ENCODE measurements at regions not wholly inside any gene's neighbourhood (a gene's known extent, or its start where the extent isn't known, plus 50 kb on each side); places are given as distances from the start of the nearest gene placed in this dataset.

- Histone ChIP-seq H4K20me1 (ENCODE audit: insufficient read depth, low read length, poor library complexity, severe bottlenecking) (no peaks in the 10 kb centered on the region), H3K4me3 (ENCODE audit: low read length, poor library complexity, severe bottlenecking) (no peak overlapping the region), H3K4me1 (ENCODE audit: insufficient read depth, low read length, poor library complexity, severe bottlenecking) (no peaks in the 10 kb centered on the region), H3K9ac (ENCODE audit: low read depth, low read length, poor library complexity, severe bottlenecking) (no peak overlapping the region), H3K27me3 (ENCODE audit: insufficient read depth, low read length, poor library complexity, severe bottlenecking) (no peaks in the 10 kb centered on the region), H3F3A (ENCODE audit: low read depth) (no peaks in the 10 kb centered on the region), H3K79me2 (ENCODE audit: insufficient read depth, low read length) (no peaks in the 10 kb centered on the region), H3K9me3 (ENCODE audit: insufficient read depth, low read depth, low read length) (no peaks in the 10 kb centered on the region), H3K4me2 (ENCODE audit: low read depth, low read length, poor library complexity, severe bottlenecking) (no peak overlapping the region), H3K36me3 (ENCODE audit: insufficient read depth, low read length) (no peaks in the 10 kb centered on the region), H3K9me2 (replicated peaks; ENCODE audit: low read depth, low read length) (no peaks in the 10 kb centered on the region), H2AFZ (ENCODE audit: low read length) (no peak overlapping the region)
- TF ChIP-seq EZH2phosphoT487 (IDR thresholded peaks at IDR 0.05; ENCODE audit: borderline replicate concordance) = no peak
Measured at GRCh38 chr1:96558635-96559034, 162.9 kb upstream of the PTBP2 start.

- TF ChIP-seq EZH2phosphoT487 (IDR thresholded peaks at IDR 0.05; ENCODE audit: borderline replicate concordance) (no peak), CTCF (conservative IDR thresholded peaks at IDR 0.05; ENCODE audit: low read length) (no peak)
- Histone ChIP-seq H3K9me2 (replicated peaks; ENCODE audit: low read depth, low read length) (no peaks in the 10 kb centered on the region), H3K4me3 (ENCODE audit: low read length, poor library complexity, severe bottlenecking) (no peak overlapping the region), H3K4me2 (ENCODE audit: low read depth, low read length, poor library complexity, severe bottlenecking) (no peak overlapping the region), H3K9ac (ENCODE audit: low read depth, low read length, poor library complexity, severe bottlenecking) (no peak overlapping the region), H3K9me3 (ENCODE audit: insufficient read depth, low read depth, low read length) (no peaks in the 10 kb centered on the region), H3K36me3 (ENCODE audit: insufficient read depth, low read length) (no peaks in the 10 kb centered on the region), H3K4me1 (ENCODE audit: insufficient read depth, low read length, poor library complexity, severe bottlenecking) (no peaks in the 10 kb centered on the region), H2AFZ (ENCODE audit: low read length) (no peak overlapping the region), H3F3A (ENCODE audit: low read depth) (no peaks in the 10 kb centered on the region), H3K27me3 (ENCODE audit: insufficient read depth, low read length, poor library complexity, severe bottlenecking) (no peaks in the 10 kb centered on the region), H3K79me2 (ENCODE audit: insufficient read depth, low read length) (no peaks in the 10 kb centered on the region), H4K20me1 (ENCODE audit: insufficient read depth, low read length, poor library complexity, severe bottlenecking) (no peaks in the 10 kb centered on the region)
Measured at GRCh38 chr1:96559181-96559580, 162.4 kb upstream of the PTBP2 start.

- H3K36me3 ChIP-seq (ENCODE audit: insufficient read depth, low read length) = no peaks in the 10 kb centered on the region
- H3K4me3 ChIP-seq (ENCODE audit: low read length, poor library complexity, severe bottlenecking) = no peak overlapping the region
- H3K27me3 ChIP-seq (ENCODE audit: insufficient read depth, low read length, poor library complexity, severe bottlenecking) = no peaks in the 10 kb centered on the region
- no peak overlapping the region for H3K4me2 ChIP-seq (ENCODE audit: low read depth, low read length, poor library complexity, severe bottlenecking)
- TF ChIP-seq CTCF (conservative IDR thresholded peaks at IDR 0.05; ENCODE audit: low read length) (no peak), EZH2phosphoT487 (IDR thresholded peaks at IDR 0.05; ENCODE audit: borderline replicate concordance) (no peak)
- H3K9me2 ChIP-seq (replicated peaks; ENCODE audit: low read depth, low read length) = no peaks in the 10 kb centered on the region
- no peaks in the 10 kb centered on the region for H3K79me2 ChIP-seq (ENCODE audit: insufficient read depth, low read length)
- H4K20me1 ChIP-seq (ENCODE audit: insufficient read depth, low read length, poor library complexity, severe bottlenecking) = no peaks in the 10 kb centered on the region
- H3K9ac ChIP-seq (ENCODE audit: low read depth, low read length, poor library complexity, severe bottlenecking) = no peak overlapping the region
- no peaks in the 10 kb centered on the region for H3K4me1 ChIP-seq (ENCODE audit: insufficient read depth, low read length, poor library complexity, severe bottlenecking)
- H3K9me3 ChIP-seq (ENCODE audit: insufficient read depth, low read depth, low read length) = no peaks in the 10 kb centered on the region
- no peaks in the 10 kb centered on the region for H3F3A ChIP-seq (ENCODE audit: low read depth)
- no peak overlapping the region for H2AFZ ChIP-seq (ENCODE audit: low read length)
Measured at GRCh38 chr1:96559707-96560596, 161.6 kb upstream of the PTBP2 start.
